NAMALWA (cell line): ENCODE measurements at regions not wholly inside any gene's neighbourhood (a gene's known extent, or its start where the extent isn't known, plus 50 kb on each side); places are given as distances from the start of the nearest gene placed in this dataset.
"Not testable (repeated sequence)": the region's sequence is repeated elsewhere in the genome, so short reads cannot be mapped to it uniquely, and the experiment has no call there.

Experiments
- DNase-seq: peaks from one replicate; pipeline ENCODE4 v3.0.0-alpha.2; 2015; ENCODE audit warnings: low spot score

GRCh38 chrX:1778817-1779216, 164.0 kb downstream of the ASMT start:
- DNase-seq = no peak

DNA sequence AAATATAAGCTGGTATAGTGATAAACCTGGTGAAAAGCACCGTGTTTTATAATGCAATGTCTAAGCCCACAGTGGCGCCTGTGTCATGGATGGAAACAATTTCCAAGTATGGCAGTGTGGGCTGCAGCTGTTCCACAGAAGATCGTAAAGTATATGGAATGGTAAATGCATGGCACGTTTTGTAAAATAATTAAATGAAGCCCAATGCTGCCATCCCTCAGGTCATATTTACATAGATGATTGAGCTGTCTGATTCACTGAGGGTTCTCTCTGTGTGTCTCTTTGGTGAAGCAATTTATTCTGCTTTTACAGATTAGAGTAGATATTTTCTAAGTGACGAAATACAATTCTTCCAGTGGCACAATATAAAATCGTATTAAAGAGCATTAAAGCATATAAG, 164.8 kb downstream of the ASMT start:
- DNase-seq = no peak

- no peak for DNase-seq
These were observed 166.9 kb downstream of the ASMT start for GRCh38 chrX:1781766-1782165.

GRCh38 chrX:1784773-1785172, 169.9 kb downstream of the ASMT start:
- no peak for DNase-seq

DNA sequence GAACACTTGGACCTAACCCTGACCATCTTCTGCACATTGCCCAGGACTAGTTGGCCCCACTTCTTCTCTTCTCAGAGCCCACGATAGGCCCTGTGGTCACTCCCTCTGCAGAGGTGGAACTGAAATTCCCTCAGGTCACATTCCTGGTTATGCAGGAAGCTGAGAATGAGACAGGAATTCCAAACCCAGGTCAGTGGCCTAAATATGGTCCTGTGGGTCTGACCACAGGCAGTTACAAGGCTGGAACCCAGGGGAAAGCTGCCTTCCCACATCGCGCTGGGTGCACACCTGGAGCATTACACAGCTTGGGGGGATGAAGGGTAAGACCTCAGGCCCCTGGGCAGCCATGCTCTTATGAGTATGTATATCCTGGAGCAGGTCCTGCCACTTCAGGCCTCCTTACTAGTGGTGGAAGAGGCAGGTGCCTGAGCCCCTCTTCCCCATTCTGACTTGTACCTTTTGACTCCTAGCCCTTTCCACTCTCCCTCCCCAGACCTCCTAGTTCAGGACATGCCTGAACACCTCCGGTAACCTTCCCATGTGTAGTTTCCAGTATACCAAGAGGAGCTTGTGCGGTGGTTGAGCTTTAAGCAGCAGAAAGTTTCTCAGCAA, 173.5 kb downstream of the ASMT start:
- DNase-seq = no peak

GRCh38 chrX:1792636-1793035, 177.8 kb downstream of the ASMT start:
- DNase-seq = no peak

DNA sequence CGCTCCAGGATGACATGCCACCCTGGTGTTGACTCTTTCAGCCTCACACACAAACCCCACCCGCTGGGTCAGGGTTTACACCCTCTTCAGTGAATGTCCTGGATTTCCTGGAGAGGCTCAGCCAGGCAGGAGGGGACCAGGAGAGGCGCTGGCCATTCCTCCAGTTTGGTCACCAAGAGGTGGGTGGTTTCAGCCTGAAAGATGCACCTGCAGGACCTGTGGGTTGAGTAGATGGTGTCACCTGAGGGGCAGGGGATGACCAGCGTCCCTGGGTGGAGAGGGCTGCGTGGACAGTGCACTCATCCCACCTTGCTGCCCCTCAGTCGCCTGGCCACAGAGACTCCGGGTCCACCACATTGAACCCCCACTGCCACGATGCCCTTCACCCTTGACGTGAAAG, 179.7 kb downstream of the ASMT start:
- no peak for DNase-seq

DNA sequence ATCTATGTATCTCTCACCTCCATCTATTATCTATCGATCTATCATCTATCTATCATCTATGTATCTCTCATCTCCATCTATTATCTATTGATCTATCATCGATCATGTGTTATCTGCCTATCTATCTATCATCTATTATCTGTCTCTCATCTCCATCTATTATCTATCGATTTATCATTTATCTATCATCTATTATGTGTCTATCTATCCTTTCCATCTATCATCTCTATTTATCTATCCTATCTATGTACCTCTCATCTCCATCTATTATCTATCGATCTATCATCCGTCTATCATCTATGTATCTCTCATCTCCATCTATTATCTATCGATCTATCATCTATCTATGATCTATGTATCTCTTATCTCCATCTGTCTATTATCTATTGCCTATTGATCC, 188.1 kb downstream of the ASMT start:
- no peak for DNase-seq

DNA sequence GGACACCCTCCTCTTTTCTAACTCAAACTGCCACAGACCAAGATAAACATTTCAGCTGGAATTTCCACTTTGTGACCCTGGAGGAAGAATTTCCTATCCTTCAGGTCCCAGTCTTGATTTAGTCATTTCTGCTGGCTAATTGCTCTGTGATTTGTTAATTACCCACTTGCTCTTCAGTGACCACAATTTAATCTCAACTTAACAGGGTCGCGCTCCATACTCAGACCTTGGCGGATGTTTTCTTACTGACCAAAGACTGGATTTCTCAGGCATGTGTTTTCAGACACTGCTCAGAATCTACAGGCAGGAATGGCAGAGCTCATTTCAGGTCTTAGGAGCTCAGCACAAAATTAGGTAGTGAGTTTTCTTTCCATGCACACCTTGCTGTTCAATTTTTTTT, 188.9 kb downstream of the ASMT start:
- no peak for DNase-seq

- no peak for DNase-seq
These were observed 192.5 kb downstream of the ASMT start for GRCh38 chrX:1807301-1807731.

DNA sequence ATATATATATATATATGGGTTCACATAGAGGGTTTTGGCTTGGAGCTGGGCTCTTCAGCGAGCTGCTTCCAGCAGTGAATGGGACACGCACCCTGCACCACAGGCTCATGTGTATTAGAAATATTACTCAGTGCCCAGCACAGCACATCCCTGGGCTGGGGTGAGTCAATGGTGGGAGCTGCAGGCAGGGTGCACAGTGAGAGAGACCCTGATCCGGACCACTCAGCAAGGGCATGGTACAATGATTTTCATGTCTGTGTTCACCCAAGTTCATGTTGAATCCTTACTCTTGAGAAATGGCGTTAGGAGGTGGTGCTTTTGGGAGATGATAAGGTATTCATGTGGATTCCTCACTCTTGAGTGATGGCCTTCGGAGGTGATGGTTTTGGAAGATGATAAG, 194.7 kb downstream of the ASMT start:
- no peak for DNase-seq

DNA sequence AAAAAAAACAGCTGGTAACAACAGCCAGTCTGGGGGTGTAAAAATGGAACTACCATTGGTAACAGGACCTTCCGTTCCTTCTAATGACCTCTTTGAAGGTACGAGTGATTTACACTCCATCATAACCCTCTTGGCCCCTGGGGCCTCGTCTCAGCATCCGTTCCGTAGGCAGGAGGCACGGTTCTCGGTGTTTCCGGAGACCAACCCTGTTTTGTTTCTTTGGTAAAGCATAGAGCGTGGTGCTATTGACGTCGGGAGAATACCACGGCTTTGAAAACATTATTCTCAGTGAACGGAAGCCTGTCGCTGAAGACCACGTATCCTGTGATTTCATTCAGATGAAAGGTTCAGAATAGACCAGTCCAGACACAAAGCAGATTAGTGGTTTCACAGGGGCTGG, 198.9 kb downstream of the ASMT start:
- DNase-seq = no peak

GRCh38 chrX:1815456-1816175, 200.8 kb downstream of the ASMT start:
- DNase-seq = no peak

DNA sequence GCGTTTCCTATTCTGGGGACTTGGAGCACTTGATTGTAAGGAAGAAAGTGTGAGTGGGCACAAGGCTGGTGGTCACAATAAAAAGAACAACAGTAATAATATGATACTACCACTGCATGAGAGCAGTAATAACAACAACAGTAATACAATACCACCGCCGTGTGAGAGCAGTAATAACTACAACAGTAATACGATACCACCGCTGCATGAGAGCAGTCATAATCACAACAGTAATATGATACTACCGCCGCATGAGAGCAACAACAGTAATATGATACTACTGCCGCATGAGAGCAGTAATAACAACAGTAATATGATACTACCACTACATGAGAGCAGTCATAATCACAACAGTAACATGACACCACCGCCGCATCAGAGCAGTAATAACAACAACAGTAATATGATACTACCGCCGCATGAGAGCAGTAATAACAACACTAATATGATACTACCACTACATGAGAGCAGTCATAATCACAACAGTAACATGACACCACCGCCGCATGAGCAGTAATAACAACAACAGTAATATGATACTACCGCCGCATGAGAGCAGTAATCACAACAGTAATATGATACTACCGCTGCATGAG, 201.6 kb downstream of the ASMT start:
- DNase-seq = not testable (repeated sequence)

DNA sequence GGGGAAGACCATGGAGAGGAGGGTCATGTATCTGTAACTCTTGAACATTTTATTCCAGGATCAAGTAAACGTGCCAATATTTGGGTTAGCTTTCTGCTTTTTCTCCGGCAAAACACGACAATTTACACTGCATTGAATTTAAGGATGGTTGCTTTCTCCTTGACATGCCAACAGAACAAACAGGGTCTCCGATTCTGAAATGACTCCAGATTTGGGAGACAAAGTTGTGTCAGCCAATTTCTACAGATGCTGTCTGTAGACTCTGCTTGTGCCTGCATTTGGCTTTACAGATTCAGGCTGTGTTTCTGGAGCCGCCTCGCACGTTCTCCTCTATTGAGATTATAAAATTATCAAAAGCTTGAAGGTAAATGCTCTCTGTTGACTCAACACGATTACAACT, 207.0 kb downstream of the ASMT start:
- DNase-seq = no peak

DNA sequence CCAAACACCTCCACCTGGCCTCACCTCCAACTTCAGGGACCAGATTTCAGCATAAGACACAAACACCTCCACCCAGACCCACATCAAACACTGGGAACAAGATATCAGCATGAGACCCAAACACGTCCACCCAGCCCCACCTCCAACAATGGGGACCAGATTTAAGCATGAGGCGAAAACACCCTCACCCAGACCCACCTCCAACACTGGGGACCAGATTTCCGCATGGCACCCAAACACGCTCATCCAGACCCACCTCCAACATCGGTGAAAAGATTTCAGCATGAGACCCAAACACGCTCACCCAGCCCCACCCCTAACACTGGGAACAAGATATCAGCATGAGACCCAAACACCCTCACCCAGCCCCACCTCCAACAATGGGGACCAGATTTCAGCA, 210.0 kb downstream of the ASMT start:
- no peak for DNase-seq

DNA sequence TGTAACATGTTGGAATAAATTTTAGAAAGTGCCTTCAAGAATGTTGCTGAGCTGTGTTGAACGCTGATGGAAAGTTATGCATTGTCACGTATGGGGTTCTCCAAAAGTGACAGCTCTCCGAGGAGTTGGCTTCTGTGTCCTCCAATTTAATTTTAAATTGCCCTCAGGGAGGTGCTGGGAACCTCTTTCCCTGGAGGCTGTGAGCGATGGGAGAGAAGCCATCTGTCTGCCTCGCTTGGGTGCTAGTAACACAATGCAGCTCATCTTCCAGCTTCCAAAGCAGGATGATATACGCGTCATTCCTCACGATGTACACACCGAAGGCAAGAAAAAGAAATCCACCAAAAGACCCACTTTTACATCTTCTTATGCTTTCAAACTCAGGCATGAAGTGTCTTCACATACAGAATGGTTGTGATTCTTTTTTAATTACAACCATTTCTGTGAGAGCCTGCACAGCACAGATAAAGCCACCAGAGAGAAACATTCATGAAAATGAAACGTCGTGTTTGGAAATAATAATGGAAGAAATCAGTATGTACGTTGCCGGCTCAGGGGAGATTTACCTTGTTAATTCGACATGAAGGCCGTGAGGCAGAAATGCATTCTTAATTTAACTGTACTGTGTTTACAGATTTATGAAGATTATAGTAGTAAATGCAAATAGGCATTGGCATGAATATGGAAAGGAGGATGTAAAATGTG, 218.9 kb downstream of the ASMT start:
- DNase-seq = no peak

GRCh38 chrX:1835056-1835455, 220.2 kb downstream of the ASMT start:
- no peak for DNase-seq

DNA sequence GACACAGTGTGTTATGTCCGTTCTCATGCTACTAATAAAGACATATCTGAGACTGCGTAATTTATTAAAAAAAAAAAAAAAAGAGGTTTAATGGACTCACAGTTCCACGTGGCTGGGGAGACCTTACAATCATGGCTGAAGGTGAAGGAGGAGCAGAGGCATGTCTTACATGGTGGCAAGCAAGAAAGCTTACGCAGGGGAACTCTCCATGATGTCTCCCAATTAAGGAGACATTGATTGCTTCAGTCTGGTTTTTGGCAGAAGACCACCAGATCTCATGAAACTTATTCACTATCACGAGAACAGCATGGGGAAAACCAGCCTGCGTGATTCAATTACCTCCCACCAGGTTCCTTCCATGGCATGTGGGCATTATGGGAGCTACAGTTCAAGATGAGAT, 221.8 kb downstream of the ASMT start:
- DNase-seq = no peak

DNA sequence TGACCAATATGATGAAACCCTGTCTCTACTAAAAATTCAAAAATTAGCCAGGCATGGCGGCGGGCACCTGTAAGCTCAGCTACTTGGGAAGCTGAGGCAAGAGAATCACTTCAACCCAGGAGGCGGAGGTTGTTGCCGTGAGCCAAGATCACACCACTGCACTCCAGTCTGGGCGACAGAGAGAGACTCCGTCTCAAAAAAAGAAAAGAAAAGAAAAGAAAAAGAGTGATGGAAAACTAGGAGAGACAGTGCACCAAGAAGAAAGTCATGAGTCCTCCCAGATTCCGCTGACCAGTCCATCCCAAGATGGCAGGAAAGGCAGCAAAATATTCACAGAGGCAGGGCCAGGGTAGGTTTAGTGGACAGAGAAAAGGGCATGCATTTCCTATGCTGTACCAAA, 226.9 kb downstream of the ASMT start:
- no peak for DNase-seq

- DNase-seq = not testable (repeated sequence)
These were observed 232.1 kb downstream of the ASMT start for GRCh38 chrX:1847000-1847399.

DNA sequence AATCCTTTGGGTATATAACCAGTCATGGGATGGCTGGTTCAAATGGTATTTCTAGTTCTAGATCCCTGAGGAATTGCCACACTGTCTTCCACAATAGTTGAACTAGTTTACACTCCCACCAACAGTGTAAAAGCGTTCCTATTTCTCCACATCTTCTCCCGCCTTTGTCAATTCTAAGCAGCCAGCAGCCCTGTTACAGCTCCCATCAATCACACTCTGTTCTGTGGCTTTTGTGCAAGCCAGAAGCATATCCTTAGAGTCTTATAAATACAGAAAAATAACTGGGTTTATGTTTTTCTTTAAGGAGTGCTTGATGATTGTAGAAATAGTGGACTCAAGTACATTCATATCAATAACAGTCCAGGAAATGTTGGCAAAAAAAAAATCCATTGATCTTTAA, 232.9 kb downstream of the ASMT start:
- DNase-seq = not testable (repeated sequence)

DNA sequence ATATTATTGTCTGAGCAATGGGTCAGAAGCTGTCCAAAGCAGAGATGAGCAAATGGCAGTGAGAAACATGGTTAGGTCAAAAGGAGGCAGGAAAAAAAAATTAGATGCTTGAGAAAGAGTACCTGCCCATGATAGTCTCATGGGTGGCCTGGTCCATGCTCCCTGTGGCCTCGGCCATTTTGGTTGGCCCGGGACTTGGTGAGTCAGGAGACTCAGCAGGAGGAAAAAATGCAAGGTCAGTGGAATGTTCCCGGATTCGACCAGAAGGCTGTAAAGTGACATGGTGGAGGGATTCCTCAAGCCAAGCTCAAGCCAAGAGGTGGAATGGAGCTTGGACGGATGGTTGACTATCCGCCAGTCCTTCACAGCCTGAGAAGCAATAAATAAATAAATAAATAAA, 236.7 kb downstream of the ASMT start:
- DNase-seq = no peak
